ENCODE measurements at regions not wholly inside any gene's neighbourhood (a gene's known extent, or its start where the extent isn't known, plus 50 kb on each side); places are given as distances from the start of the nearest gene placed in this dataset.
A peak's percentile ranks its signal among the peaks of the same experiment; 100 is the strongest.

- WGBS (ENCODE audit: missing lambda C conversion rate), result 65% methylated on average over 8 of the region's 16 CpGs
- ATAC-seq (no peak), FAIRE-seq (no peak), DNase-seq (ENCODE audit: low read depth in 1 of 2, low spot score in 1 of 2) (no peak)
- Histone ChIP-seq H3K4me2 (no peak overlapping the region), H3K27ac (peak overlapping the region; percentile 63 to 86; a peak in 5 of 6 replicates), H3K9me3 (no peaks in the 10 kb centered on the region), H3K4me1 (peaks cover 18% of the 10 kb centered on the region), H3K4me3 (no peak overlapping the region)
- CTCF ChIA-PET, result no interaction called here
- TF ChIP-seq ATOH8 (CRISPR knock-in tag; IDR thresholded peaks at IDR 0.05; ENCODE audit: low read depth) (no peak), RFX5 (IDR thresholded peaks at IDR 0.05) (no peak), EHMT2 (IDR thresholded peaks at IDR 0.05; ENCODE audit: low read depth) (no peak), PBX3 (IDR thresholded peaks at IDR 0.05) (no peak), JUN (IDR thresholded peaks at IDR 0.05) (no peak), SMC3 (IDR thresholded peaks at IDR 0.05) (no peak), KDM1A (IDR thresholded peaks at IDR 0.05; ENCODE audit: low read depth) (no peak), ESRRA (IDR thresholded peaks at IDR 0.05; ENCODE audit: borderline replicate concordance, low read length) (no peak), HES2 (IDR thresholded peaks at IDR 0.05) (no peak), GATA3 (IDR thresholded peaks at IDR 0.05; ENCODE audit: borderline replicate concordance) (no peak)
- POLR2A ChIA-PET, result no interaction called here
Measured at GRCh38 chr21:43305811-43306311, 121.1 kb downstream of the SIK1 start.

DNA sequence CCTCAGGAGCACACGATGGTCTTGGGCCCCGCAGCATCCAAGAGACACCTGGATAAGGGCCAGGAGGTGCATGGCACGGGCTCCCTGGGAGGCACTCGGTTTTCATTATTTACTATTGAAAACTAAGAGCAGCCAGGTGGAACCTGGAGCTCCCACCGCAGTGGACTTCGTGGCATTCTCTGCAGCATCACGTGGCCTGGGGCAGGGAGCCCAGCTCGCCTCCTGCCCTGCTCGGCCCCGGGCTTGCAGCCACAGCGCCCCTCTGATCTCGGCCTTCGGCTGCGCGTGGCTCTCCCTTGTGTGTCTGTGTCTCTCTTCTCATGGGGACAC lies 121.6 kb downstream of the SIK1 start:
- no peak for ATAC-seq
- Histone ChIP-seq H3K9me3 (no peaks in the 10 kb centered on the region), H3K27ac (peak overlapping the region in 1 of 2 experiments; percentile 86; a peak in 2 of 6 replicates), H3K4me3 (no peak overlapping the region), H3K4me2 (no peak overlapping the region), H3K4me1 (peaks cover 18% of the 10 kb centered on the region)
- DNase-seq (ENCODE audit: low read depth in 1 of 2, low spot score in 1 of 2), result no peak
- WGBS (ENCODE audit: missing lambda C conversion rate), result 88% methylated on average over 14 of the region's 15 CpGs
- POLR2A ChIA-PET, result no interaction called here
- FAIRE-seq, result no peak
- CTCF ChIA-PET, result interaction anchor here (1.3 kb wide), 1 partner anchor 11 kb away, joined by 3 read pairs; no protein-coding TSS in a partner anchor
- no peak for TF ChIP-seq CBX8 (IDR thresholded peaks at IDR 0.05)
- TF ChIP-seq E2F6 (IDR thresholded peaks at IDR 0.05; ENCODE audit: borderline replicate concordance, low read depth), result no peak
- TF ChIP-seq KDM5A (IDR thresholded peaks at IDR 0.05), result no peak
- TF ChIP-seq PHF8 (IDR thresholded peaks at IDR 0.05; ENCODE audit: borderline replicate concordance, low read depth), result no peak
- no peak for TF ChIP-seq ZC3H11A (IDR thresholded peaks at IDR 0.05)
- TF ChIP-seq ELK1 (IDR thresholded peaks at IDR 0.05; ENCODE audit: low read depth, low read length), result no peak
- TF ChIP-seq HDAC2 (IDR thresholded peaks at IDR 0.05), result no peak
- TF ChIP-seq, protein P1, sequence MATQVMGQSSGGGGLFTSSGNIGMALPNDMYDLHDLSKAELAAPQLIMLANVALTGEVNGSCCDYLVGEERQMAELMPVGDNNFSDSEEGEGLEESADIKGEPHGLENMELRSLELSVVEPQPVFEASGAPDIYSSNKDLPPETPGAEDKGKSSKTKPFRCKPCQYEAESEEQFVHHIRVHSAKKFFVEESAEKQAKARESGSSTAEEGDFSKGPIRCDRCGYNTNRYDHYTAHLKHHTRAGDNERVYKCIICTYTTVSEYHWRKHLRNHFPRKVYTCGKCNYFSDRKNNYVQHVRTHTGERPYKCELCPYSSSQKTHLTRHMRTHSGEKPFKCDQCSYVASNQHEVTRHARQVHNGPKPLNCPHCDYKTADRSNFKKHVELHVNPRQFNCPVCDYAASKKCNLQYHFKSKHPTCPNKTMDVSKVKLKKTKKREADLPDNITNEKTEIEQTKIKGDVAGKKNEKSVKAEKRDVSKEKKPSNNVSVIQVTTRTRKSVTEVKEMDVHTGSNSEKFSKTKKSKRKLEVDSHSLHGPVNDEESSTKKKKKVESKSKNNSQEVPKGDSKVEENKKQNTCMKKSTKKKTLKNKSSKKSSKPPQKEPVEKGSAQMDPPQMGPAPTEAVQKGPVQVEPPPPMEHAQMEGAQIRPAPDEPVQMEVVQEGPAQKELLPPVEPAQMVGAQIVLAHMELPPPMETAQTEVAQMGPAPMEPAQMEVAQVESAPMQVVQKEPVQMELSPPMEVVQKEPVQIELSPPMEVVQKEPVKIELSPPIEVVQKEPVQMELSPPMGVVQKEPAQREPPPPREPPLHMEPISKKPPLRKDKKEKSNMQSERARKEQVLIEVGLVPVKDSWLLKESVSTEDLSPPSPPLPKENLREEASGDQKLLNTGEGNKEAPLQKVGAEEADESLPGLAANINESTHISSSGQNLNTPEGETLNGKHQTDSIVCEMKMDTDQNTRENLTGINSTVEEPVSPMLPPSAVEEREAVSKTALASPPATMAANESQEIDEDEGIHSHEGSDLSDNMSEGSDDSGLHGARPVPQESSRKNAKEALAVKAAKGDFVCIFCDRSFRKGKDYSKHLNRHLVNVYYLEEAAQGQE (IDR thresholded peaks at IDR 0.05), result no peak
- TF ChIP-seq HOXB13 (CRISPR knock-in tag; IDR thresholded peaks at IDR 0.05; ENCODE audit: low read depth), result no peak
- TF ChIP-seq CTCF (IDR thresholded peaks at IDR 0.05), result no peak
- no peak for TF ChIP-seq MAZ (IDR thresholded peaks at IDR 0.05; ENCODE audit: borderline replicate concordance, low read depth, low read length)
- no peak for TF ChIP-seq RNF2 (IDR thresholded peaks at IDR 0.05; ENCODE audit: borderline replicate concordance, low read depth)
- TF ChIP-seq ZSCAN20 (CRISPR knock-in tag; IDR thresholded peaks at IDR 0.05), result no peak
- no peak for TF ChIP-seq TP53 (CRISPR knock-in tag; IDR thresholded peaks at IDR 0.05)
- no peak for TF ChIP-seq CEBPB (IDR thresholded peaks at IDR 0.05)
- no peak for TF ChIP-seq CBX2 (IDR thresholded peaks at IDR 0.05; ENCODE audit: borderline replicate concordance, low read depth)
- TF ChIP-seq POLR2AphosphoS2 (conservative IDR thresholded peaks at IDR 0.05; ENCODE audit: low read length), result no peak
